Retinal pigment epithelial cell (primary cell): ENCODE measurements at regions not wholly inside any gene's neighbourhood (a gene's known extent, or its start where the extent isn't known, plus 50 kb on each side); places are given as distances from the start of the nearest gene placed in this dataset.

Source experiments
- DNase-seq: peaks from one replicate; pipeline ENCODE4 v3.0.0-alpha.2; 2010; ENCODE audit warnings: low read depth
- H3K4me3 ChIP-seq: 2 replicates; pipeline ENCODE4 v1.5.1; 2011; ENCODE audit warnings: mild to moderate bottlenecking, low read length, control low read depth, moderate library complexity
- TF ChIP-seq, protein P1 (sequence below): conservative IDR thresholded peaks from 2 replicates; pipeline ENCODE4 v1.5.1; 2011; ENCODE audit warnings: low read depth, low read length, control low read depth, inconsistent platforms

DNA sequence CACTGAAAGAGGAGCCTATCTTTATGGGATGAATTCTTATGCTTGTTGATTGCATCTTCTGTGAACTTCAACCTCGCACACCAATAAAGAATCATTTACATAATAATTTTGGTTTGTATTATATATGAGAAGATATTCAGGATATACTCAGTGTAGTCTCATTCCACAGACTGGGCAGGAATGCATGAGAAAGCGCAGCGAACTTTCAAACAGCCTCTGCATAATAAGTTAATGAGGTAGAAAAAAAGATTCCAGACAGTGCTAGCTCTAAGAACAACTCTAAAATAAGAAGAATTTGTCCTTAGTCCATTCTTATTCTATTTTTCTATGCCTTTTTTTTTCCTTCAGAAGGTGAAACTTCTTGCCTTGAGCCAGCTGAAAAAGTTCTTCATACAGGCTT is 224.3 kb upstream of the CTSO start:
- DNase-seq = peak; percentile 22
- TF ChIP-seq, protein P1, sequence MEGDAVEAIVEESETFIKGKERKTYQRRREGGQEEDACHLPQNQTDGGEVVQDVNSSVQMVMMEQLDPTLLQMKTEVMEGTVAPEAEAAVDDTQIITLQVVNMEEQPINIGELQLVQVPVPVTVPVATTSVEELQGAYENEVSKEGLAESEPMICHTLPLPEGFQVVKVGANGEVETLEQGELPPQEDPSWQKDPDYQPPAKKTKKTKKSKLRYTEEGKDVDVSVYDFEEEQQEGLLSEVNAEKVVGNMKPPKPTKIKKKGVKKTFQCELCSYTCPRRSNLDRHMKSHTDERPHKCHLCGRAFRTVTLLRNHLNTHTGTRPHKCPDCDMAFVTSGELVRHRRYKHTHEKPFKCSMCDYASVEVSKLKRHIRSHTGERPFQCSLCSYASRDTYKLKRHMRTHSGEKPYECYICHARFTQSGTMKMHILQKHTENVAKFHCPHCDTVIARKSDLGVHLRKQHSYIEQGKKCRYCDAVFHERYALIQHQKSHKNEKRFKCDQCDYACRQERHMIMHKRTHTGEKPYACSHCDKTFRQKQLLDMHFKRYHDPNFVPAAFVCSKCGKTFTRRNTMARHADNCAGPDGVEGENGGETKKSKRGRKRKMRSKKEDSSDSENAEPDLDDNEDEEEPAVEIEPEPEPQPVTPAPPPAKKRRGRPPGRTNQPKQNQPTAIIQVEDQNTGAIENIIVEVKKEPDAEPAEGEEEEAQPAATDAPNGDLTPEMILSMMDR = no peak
- no peak overlapping the region for H3K4me3 ChIP-seq

DNA sequence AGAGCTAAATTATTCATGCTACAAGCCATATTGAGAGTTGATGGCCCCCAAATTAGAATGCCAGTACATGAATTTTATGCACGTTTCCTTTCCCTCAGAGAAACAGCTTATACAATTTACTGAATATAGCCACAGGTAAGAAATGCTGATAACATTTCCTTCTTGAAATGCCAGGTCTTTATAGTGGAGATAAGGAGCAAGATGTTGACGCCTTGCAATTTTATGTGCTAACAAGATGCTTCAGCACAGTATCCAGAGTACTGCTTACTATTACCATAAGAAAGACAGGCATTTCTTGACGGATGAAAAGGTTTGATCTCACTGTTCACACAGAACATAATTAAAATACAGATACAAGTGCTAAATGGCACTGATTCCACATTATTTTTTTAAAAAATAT is 223.2 kb upstream of the CTSO start:
- DNase-seq = no peak
- no peak overlapping the region for H3K4me3 ChIP-seq
- TF ChIP-seq, protein P1 = no peak

DNA sequence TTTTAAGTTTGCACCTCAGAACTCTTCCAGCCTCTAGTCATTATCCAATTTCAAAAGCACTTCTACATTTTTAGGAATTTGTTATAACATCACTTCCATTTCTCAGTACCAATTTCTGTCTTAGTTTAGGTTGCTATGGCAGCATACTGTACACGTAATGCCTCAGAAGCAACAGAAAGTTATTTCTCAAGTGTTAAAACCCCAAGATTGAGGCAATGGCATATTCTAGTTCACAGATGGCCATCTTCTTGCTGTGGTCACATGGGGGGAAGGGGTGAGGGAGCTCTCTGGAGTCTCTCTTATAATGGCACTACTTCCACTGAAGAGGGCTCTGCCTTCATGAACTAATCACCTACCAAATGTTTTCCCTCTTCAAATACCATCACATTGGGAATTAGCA is 220.3 kb upstream of the CTSO start:
- H3K4me3 ChIP-seq = no peak overlapping the region
- DNase-seq = no peak
- TF ChIP-seq, protein P1 = no peak

DNA sequence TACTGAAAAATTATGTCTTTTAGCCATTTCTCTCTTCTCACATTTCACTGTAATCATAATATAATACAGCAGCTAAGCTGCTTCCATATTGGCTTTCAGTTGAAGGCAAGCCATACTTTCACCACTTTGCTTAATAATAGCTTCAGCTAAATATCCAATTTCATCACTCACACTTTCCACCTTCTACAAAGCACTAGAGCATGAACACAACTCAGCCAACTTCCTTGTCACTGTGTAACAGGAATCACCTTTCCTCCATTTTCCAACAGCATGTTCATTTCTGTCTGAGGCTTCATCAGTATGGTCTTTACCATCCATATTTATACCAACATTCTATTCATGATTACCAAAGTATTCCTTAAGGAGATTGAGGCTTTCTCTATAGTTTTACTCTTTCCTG is 219.8 kb upstream of the CTSO start:
- no peak overlapping the region for H3K4me3 ChIP-seq
- DNase-seq = no peak
- TF ChIP-seq, protein P1 = no peak

DNA sequence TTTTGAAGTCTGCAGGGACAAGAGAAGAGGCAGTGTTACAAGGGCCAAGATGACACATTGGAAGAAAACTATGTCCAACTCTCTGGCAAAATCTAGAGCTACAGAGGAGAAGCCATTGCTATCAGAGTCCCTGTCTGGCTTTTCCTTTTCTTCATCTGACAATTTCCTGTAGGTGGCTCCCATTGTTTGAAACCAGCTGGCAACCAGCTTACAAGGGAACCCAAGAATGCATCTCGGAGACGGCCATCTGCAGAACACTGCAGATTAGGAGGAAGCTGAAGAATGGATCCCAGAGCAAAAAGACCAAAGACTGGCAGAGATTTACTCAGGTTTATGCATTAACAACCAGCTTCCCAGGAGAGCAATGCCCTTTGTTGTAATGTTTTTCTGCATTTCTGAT is 216.2 kb upstream of the CTSO start:
- TF ChIP-seq, protein P1 = no peak
- no peak overlapping the region for H3K4me3 ChIP-seq
- DNase-seq = no peak

DNA sequence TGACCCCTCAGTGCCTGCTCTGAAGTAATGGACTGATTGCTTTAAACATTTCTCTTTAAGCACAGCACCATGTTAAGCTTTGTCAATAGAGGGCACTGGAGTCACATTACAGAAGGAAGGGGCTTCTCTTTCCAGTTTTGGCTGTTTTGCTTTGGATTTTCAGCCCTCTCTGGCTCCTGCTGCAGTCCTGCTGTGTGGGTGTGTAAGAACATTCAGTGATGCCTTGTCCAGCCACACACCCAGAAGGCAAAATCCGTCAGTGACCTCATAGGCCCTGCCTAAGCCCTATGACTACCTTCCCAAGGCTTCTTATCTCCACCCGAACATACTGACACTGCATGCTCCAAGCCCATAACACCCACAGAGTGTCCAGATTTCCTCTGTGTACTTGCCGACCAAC is 215.3 kb upstream of the CTSO start:
- TF ChIP-seq, protein P1 = peak; percentile 72
- no peak overlapping the region for H3K4me3 ChIP-seq
- DNase-seq = peak; percentile 84

DNA sequence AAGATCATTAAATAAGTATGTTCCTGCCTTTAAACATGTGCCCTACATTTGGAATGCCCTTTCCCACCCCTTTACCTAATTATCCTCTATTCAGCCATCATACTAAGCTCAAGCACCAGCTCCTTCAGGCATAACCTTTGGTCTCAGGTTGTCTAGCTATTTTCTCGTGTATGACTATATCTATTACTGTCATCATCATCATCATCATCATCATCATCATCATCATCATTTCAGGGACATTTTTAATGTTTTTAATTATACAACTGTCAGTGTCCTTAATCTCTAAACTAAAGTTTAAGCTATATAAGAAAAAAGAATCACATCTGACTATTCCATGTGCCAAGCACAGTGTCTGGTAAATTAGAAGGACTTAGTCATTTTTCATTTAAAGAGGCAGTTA is 214.6 kb upstream of the CTSO start:
- TF ChIP-seq, protein P1 = no peak
- no peak for DNase-seq
- no peak overlapping the region for H3K4me3 ChIP-seq
